CD4-positive, alpha-beta T cell (primary cell): ENCODE measurements at regions not wholly inside any gene's neighbourhood (a gene's known extent, or its start where the extent isn't known, plus 50 kb on each side); places are given as distances from the start of the nearest gene placed in this dataset.

Experiments
- ATAC-seq: fragments of 200-7000 bp; cut with Tn5 transposase; one replicate; pipeline ENCODE4 v1.10.0; 2022; ENCODE audit warnings: mild to moderate bottlenecking; ENCODE audit not compliant: poor library complexity
- CTCF ChIA-PET: fragments of 350-600 bp; sonication (Branson Sonifier 250); formaldehyde crosslinking; loops from one replicate; lab custom pipeline; 2021; ENCODE audit warnings: antibody characterized with exemption, inconsistent platforms; lab: Charles Lee
- POLR2A ChIA-PET: fragments of 350-600 bp; sonication (Branson Sonifier 250); formaldehyde crosslinking; loops from one replicate; lab custom pipeline; 2021; ENCODE audit warnings: antibody characterized with exemption, inconsistent platforms; lab: Charles Lee
- DNase-seq, 14 experiments: peaks; one replicate each; pipeline ENCODE4 v3.0.0-alpha.2; 2013 to 2020; ENCODE audit warnings: mixed read lengths in 2 of 14
- H3K27ac ChIP-seq, 2 donors: one replicate each; pipeline versions ENCODE4 v1.5.1 to v1.7.0; 2013; ENCODE audit warnings: low read length in 2 of 2, low read depth in 1 of 2, mild to moderate bottlenecking in 1 of 2
- H3K27me3 ChIP-seq, 2 experiments: 1 replicate in 1 of 2; 2 replicates in 1 of 2; pipeline versions ENCODE4 v1.6.1 to v1.7.0; 2013; ENCODE audit warnings: low read length in 2 of 2, control low read depth in 1 of 2, mild to moderate bottlenecking in 1 of 2, moderate library complexity in 1 of 2; ENCODE audit not compliant: insufficient read depth in 2 of 2, control insufficient read depth in 1 of 2
- H3K36me3 ChIP-seq: one replicate; pipeline ENCODE4 v1.6.1; 2013; ENCODE audit warnings: low read length, control low read depth; ENCODE audit not compliant: insufficient read depth
- H3K4me1 ChIP-seq: one replicate; pipeline ENCODE4 v1.6.1; 2013; ENCODE audit warnings: low read length, control low read depth; ENCODE audit not compliant: insufficient read depth
- H3K4me3 ChIP-seq: one replicate; pipeline ENCODE4 v1.5.1; 2013; ENCODE audit warnings: mild to moderate bottlenecking, low read length, moderate library complexity
- H3K9me3 ChIP-seq, 2 experiments: 1 replicate in 1 of 2; 2 replicates in 1 of 2; pipeline versions ENCODE4 v1.6.1 to v1.7.0; 2013; ENCODE audit warnings: low read length in 2 of 2, mild to moderate bottlenecking in 2 of 2, control low read depth in 1 of 2, moderate library complexity in 1 of 2; ENCODE audit not compliant: control insufficient read depth in 1 of 2, insufficient read depth in 1 of 2
- H3K27ac Mint-ChIP-seq: one replicate; pipeline ENCODE4 v1.8.0; 2020; ENCODE audit warnings: mixed read lengths
- H3K27me3 Mint-ChIP-seq: one replicate; pipeline ENCODE4 v1.8.0; 2021; ENCODE audit warnings: mixed read lengths
- H3K36me3 Mint-ChIP-seq: one replicate; pipeline ENCODE4 v1.8.0; 2021; ENCODE audit warnings: low read depth, mixed read lengths
- H3K4me1 Mint-ChIP-seq: one replicate; pipeline ENCODE4 v1.8.0; 2021; ENCODE audit warnings: low read depth, mixed read lengths
- H3K4me3 Mint-ChIP-seq: one replicate; pipeline ENCODE4 v1.8.0; 2020; ENCODE audit warnings: mild to moderate bottlenecking, mixed read lengths
- H3K9me3 Mint-ChIP-seq: one replicate; pipeline ENCODE4 v1.8.0; 2020; ENCODE audit warnings: mixed read lengths
- CTCF ChIP-seq: fragments of 200-600 bp; IDR thresholded peaks from one replicate; pipeline ENCODE4 v1.8.0; 2022; ENCODE audit warnings: antibody characterized with exemption, mild to moderate bottlenecking
- intact Hi-C, 2 experiments: fragments of 100-400 bp; cut with DNase I in 1 of 2; cut with micrococcal nuclease in 1 of 2; formaldehyde crosslinking; loops; one replicate each; pipeline versions ENCODE4 v1.15.1 to v1.9.0; 2023 to 2025; cut with DNase I, micrococcal nuclease

- Mint-ChIP-seq H3K4me1 (no peaks in the 10 kb centered on the region), H3K27ac (no peak overlapping the region), H3K9me3 (no peaks in the 10 kb centered on the region), H3K27me3 (no peaks in the 10 kb centered on the region), H3K4me3 (no peak overlapping the region), H3K36me3 (no peaks in the 10 kb centered on the region)
- ChIA-PET POLR2A (no interaction called here), CTCF (no interaction called here)
- H3K27ac ChIP-seq, result no peak overlapping the region
- no peak for TF ChIP-seq CTCF
- intact Hi-C loops, result no loop called here
- no peaks in the 10 kb centered on the region for H3K9me3 ChIP-seq
- H3K36me3 ChIP-seq, result no peaks in the 10 kb centered on the region
- no peaks in the 10 kb centered on the region for H3K4me1 ChIP-seq
- no peak for DNase-seq
- H3K4me3 ChIP-seq, result no peak overlapping the region
- H3K27me3 ChIP-seq, result no peaks in the 10 kb centered on the region
- no peak for ATAC-seq
Measured at GRCh38 chr6:139679516-139680179, 305.2 kb upstream of the CITED2 start.

- no peaks in the 10 kb centered on the region for H3K9me3 ChIP-seq
- no peak overlapping the region for H3K4me3 Mint-ChIP-seq
- no peaks in the 10 kb centered on the region for H3K27me3 Mint-ChIP-seq
- DNase-seq, result no peak
- no peaks in the 10 kb centered on the region for H3K4me1 Mint-ChIP-seq
- H3K36me3 Mint-ChIP-seq, result no peaks in the 10 kb centered on the region
- no peaks in the 10 kb centered on the region for H3K4me1 ChIP-seq
- ChIA-PET CTCF (no interaction called here), POLR2A (no interaction called here)
- no peak for ATAC-seq
- no peak overlapping the region for H3K27ac ChIP-seq
- H3K36me3 ChIP-seq, result no peaks in the 10 kb centered on the region
- no peak for TF ChIP-seq CTCF
- no peak overlapping the region for H3K27ac Mint-ChIP-seq
- H3K27me3 ChIP-seq, result no peaks in the 10 kb centered on the region
- H3K9me3 Mint-ChIP-seq, result no peaks in the 10 kb centered on the region
- intact Hi-C loops, result no loop called here
- no peak overlapping the region for H3K4me3 ChIP-seq
Measured at GRCh38 chr6:139676718-139677117, 302.3 kb upstream of the CITED2 start.

DNA sequence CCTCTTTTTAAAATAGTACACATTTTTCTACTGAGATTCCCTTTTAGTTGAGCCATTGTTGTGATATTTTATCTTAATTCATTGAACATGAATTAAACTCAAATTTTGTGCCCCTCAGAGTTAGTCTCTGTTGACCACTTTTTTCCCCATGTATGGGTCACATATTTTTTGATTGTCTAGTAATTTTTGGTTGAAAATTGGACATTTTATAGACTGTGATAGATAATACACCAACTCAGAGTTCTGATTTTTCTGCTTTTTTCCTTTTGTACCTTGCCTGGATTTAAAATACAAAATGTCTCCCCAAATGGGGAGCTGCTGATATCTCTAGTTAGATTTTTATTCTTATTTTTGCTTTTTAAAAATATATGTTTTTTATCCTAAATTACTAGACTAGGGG, 291.8 kb upstream of the CITED2 start:
- H3K4me1 Mint-ChIP-seq, result no peaks in the 10 kb centered on the region

More for the DNA sequence above, 291.8 kb upstream of the CITED2 start:
- ChIA-PET POLR2A (no interaction called here), CTCF (no interaction called here)
- Histone ChIP-seq H3K36me3 (no peaks in the 10 kb centered on the region), H3K9me3 (peaks cover 3 to 25% of the 10 kb centered on the region in 2 experiments), H3K4me3 (no peak overlapping the region), H3K4me1 (no peaks in the 10 kb centered on the region), H3K27me3 (no peaks in the 10 kb centered on the region), H3K27ac (no peak overlapping the region)
- no peak for DNase-seq
- H3K9me3 Mint-ChIP-seq, result peaks cover 9% of the 10 kb centered on the region
- ATAC-seq, result no peak
- no peak for TF ChIP-seq CTCF
- intact Hi-C loops, result no loop called here
- H3K27ac Mint-ChIP-seq, result no peak overlapping the region
- H3K27me3 Mint-ChIP-seq, result peaks cover 6% of the 10 kb centered on the region
- H3K4me3 Mint-ChIP-seq, result no peak overlapping the region
- H3K36me3 Mint-ChIP-seq, result peaks cover 4% of the 10 kb centered on the region
